ENCODE measurements at regions not wholly inside any gene's neighbourhood (a gene's known extent, or its start where the extent isn't known, plus 50 kb on each side); places are given as distances from the start of the nearest gene placed in this dataset.

DNA sequence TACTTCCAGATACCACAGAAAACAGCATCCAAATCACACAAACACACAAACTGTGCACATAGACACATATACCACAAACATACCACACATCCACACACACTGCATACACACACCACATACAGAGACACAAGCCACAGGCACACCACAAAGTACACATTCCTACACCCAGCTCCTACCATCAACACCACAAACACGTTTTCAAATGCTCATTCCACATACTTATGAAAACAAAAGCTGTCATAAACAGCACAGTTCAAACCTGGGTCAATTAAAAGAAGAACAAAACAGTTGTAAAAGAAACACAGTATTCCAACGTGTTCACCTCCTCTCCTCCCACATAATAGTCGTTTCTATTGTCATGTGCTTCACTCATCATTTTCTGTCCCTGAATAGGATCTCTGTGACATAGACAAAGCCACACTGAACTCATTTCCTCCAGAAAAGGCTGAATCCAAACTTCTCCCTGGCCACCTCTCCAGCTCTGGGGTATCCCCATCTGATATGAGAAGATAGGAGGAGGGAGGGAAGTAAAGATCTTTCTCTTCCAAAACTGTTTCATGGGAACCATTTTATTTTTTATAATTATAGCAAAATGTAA lies 89.2 kb downstream of the CXCL12 start:
- ChIA-PET POLR2A (ENCODE audit: low non-redundant PET) (no interaction called here), CTCF (no interaction called here)
- TF ChIP-seq, protein P1, sequence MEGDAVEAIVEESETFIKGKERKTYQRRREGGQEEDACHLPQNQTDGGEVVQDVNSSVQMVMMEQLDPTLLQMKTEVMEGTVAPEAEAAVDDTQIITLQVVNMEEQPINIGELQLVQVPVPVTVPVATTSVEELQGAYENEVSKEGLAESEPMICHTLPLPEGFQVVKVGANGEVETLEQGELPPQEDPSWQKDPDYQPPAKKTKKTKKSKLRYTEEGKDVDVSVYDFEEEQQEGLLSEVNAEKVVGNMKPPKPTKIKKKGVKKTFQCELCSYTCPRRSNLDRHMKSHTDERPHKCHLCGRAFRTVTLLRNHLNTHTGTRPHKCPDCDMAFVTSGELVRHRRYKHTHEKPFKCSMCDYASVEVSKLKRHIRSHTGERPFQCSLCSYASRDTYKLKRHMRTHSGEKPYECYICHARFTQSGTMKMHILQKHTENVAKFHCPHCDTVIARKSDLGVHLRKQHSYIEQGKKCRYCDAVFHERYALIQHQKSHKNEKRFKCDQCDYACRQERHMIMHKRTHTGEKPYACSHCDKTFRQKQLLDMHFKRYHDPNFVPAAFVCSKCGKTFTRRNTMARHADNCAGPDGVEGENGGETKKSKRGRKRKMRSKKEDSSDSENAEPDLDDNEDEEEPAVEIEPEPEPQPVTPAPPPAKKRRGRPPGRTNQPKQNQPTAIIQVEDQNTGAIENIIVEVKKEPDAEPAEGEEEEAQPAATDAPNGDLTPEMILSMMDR (conservative IDR thresholded peaks at IDR 0.05; ENCODE audit: low read depth), result no peak
- no peak overlapping the region for H3K27ac ChIP-seq
- DNase-seq (ENCODE audit: low spot score), result no peak

DNA sequence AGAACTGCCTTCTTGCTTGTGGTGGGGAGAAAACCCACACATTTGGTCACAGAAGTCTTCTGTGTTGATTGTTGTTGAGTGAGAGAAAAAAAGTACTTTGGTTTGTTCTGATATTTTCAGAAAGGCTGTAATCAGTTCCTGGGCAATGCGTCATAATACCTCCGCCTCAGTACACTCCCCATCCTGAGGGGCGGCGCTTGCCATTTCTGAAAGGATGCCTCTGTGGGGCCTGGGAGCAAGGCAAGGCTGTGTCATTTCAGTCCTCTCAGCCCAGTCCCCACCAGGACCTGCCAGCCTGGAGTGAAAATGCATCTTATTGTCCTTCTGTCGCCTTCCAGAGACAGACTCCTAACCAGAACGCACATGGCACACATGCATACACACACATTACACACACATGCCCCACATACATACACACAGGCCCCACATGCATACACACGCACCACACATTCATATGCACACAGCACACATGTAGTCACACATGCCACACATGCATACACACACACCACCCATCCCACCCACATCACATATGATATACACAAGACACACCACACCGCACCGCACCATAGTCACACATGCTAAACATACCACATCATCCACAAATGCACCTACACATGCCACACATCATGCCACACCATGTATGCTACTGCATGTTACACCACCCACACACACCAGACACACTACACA lies 90.0 kb downstream of the CXCL12 start:
- CTCF ChIA-PET, result no interaction called here
- TF ChIP-seq, protein P1 (conservative IDR thresholded peaks at IDR 0.05; ENCODE audit: low read depth), result no peak
- POLR2A ChIA-PET (ENCODE audit: low non-redundant PET), result no interaction called here
- no peak for DNase-seq (ENCODE audit: low spot score)
- H3K27ac ChIP-seq, result no peak overlapping the region

DNA sequence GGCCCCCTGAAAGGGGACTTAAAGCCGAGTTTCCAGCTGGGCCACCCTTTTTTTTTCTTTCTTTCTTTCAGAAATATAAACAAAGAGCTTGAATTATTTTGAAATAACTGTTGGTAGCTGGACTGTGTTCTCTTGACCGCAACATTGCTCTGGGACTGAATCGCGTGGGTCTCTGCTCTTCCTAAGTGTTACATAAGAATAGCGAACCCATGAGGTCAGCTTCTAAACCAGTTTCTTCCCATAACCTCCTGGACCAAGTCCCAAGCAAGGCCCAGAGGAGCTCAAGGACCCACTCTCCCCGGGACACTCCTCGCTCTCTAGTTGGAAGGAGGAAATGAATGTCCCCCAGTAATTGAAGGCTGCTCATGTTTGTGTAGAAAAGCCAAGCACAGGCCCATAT lies 91.1 kb downstream of the CXCL12 start:
- TF ChIP-seq, protein P1 (conservative IDR thresholded peaks at IDR 0.05; ENCODE audit: low read depth), result no peak
- no peak overlapping the region for H3K27ac ChIP-seq
- ChIA-PET CTCF (no interaction called here), POLR2A (ENCODE audit: low non-redundant PET) (no interaction called here)
- no peak for DNase-seq (ENCODE audit: low spot score)

DNA sequence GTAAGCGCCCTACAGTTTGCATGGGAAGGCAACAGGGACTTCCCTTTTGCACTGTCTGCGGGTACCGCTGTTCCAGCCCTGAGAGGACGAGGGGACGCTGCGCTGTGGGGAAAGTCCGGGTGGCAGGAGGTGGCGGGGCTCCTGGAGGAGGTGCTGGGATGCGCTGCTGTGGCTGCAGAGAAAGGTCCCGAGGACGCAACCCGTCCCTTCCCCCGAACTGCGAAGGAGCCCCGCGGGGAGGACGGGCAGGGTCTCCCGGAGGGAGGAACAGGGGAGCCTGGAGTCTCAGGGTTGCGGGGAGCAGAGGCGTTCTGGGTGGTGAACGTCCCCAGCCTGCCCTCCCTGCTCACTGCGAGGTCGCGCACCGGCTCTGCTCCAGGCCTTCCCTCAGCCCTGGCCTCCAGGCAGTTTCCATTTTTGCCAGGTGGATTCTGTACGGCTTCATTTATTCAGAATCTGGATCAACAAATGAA lies 91.6 kb downstream of the CXCL12 start:
- POLR2A ChIA-PET (ENCODE audit: low non-redundant PET), result no interaction called here

DNA sequence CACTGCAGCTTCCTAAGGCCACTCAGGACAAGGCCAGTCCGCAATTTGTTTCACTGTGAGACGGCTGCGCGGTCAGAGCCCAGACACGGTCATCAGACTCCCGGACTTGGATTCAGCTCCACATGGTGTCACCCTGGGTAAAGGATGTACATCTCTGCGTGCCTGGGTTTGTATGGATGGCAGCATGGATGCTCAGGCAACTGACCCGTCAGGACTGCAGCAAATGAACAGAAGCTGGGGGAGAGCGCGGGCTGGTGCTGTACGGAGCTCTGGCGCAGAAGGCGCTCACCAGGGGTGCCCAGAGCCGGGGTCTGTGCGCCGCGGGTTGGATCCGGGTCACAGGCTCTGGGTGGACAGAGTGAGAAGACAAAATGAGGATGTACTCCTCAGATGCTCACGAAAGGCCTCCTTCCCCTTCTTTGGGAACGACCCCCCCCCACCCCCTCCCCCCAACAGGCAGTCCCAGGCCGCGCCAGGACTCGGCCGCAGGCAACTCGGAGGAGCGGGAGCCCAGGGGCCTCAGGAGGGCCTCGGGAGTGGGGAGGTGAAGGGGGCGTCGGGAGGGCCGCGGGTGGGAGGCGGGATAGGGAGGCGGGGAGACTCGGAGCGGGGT lies 92.4 kb downstream of the CXCL12 start:
- H3K27ac ChIP-seq, result no peak overlapping the region
- POLR2A ChIA-PET (ENCODE audit: low non-redundant PET), result no interaction called here
- no peak for DNase-seq (ENCODE audit: low spot score)
- CTCF ChIA-PET, result no interaction called here
- TF ChIP-seq, protein P1 (conservative IDR thresholded peaks at IDR 0.05; ENCODE audit: low read depth), result no peak

More for the DNA sequence above, 91.6 kb downstream of the CXCL12 start:
- CTCF ChIA-PET, result no interaction called here
- DNase-seq (ENCODE audit: low spot score), result no peak
- no peak overlapping the region for H3K27ac ChIP-seq
- TF ChIP-seq, protein P1 (conservative IDR thresholded peaks at IDR 0.05; ENCODE audit: low read depth), result no peak

DNA sequence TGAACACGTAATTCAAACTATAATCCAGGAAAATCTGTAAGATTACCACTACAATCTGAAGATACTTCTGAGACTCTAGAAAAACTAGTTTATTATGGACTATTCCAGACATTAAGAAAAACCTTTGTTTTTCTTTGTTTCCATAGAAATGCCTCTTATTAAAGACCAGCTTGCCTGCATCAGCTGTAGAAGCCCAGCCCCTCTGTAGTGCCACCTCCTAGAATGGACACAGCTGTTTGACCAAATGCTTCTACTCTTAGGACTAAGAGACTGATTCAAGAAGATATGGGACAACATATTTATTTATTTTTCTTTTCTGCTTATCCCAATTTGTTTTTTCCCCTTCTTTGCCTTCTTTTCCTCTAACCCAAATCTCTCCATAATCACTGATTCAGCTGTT lies 93.8 kb downstream of the CXCL12 start:
- no peak overlapping the region for H3K27ac ChIP-seq
- ChIA-PET CTCF (no interaction called here), POLR2A (ENCODE audit: low non-redundant PET) (no interaction called here)
- no peak for DNase-seq (ENCODE audit: low spot score)
- TF ChIP-seq, protein P1 (conservative IDR thresholded peaks at IDR 0.05; ENCODE audit: low read depth), result no peak
